RWPE1 (cell line): ENCODE measurements at regions not wholly inside any gene's neighbourhood (a gene's known extent, or its start where the extent isn't known, plus 50 kb on each side); places are given as distances from the start of the nearest gene placed in this dataset.

Experiments
- CTCF ChIA-PET: fragments of 350-600 bp; sonication (Branson Sonifier 250); formaldehyde crosslinking; extraction: SDS; loops from one replicate; lab custom pipeline; 2021; lab: Yijun Ruan, JAX
- POLR2A ChIA-PET: fragments of 400-600 bp; formaldehyde crosslinking; extraction: SDS; loops from one replicate; lab custom pipeline; 2020; ENCODE audit warnings: antibody characterized with exemption; ENCODE audit not compliant: low non-redundant PET; lab: Yijun Ruan, JAX
- DNase-seq: peaks from one replicate; pipeline ENCODE4 v3.0.0; 2012; ENCODE audit warnings: low spot score
- H3K27ac ChIP-seq: fragments of 450-650 bp; 2 replicates; pipeline ENCODE4 v1.5.1; 2017
- TF ChIP-seq, protein P1 (sequence below): fragments of 450-650 bp; conservative IDR thresholded peaks from 2 replicates; pipeline ENCODE4 v1.5.1; 2017; ENCODE audit warnings: low read depth, mild to moderate bottlenecking

DNA sequence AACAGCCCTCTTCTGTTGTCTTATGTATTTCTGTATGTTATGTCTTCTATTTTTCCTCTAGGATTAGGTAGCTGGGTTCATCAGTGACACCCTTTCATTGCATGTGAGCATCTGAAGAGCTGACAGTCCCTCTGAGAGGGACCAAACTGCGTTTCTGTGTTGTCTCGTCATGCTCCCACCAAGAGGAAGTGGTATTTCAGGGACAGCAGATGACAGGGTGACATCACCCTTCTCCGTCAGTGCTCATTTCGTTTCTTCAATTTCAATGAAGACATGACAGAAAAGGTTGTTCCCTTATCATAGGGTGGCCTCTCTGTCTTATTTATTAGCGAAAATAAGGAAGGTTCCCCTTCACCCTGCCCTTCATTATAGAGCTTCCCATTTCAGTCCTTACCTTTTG is 225.9 kb upstream of the NR4A3 start:
- TF ChIP-seq, protein P1, sequence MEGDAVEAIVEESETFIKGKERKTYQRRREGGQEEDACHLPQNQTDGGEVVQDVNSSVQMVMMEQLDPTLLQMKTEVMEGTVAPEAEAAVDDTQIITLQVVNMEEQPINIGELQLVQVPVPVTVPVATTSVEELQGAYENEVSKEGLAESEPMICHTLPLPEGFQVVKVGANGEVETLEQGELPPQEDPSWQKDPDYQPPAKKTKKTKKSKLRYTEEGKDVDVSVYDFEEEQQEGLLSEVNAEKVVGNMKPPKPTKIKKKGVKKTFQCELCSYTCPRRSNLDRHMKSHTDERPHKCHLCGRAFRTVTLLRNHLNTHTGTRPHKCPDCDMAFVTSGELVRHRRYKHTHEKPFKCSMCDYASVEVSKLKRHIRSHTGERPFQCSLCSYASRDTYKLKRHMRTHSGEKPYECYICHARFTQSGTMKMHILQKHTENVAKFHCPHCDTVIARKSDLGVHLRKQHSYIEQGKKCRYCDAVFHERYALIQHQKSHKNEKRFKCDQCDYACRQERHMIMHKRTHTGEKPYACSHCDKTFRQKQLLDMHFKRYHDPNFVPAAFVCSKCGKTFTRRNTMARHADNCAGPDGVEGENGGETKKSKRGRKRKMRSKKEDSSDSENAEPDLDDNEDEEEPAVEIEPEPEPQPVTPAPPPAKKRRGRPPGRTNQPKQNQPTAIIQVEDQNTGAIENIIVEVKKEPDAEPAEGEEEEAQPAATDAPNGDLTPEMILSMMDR: no peak
- no peak overlapping the region for H3K27ac ChIP-seq
- ChIA-PET POLR2A (no interaction called here), CTCF (no interaction called here)
- no peak for DNase-seq

DNA sequence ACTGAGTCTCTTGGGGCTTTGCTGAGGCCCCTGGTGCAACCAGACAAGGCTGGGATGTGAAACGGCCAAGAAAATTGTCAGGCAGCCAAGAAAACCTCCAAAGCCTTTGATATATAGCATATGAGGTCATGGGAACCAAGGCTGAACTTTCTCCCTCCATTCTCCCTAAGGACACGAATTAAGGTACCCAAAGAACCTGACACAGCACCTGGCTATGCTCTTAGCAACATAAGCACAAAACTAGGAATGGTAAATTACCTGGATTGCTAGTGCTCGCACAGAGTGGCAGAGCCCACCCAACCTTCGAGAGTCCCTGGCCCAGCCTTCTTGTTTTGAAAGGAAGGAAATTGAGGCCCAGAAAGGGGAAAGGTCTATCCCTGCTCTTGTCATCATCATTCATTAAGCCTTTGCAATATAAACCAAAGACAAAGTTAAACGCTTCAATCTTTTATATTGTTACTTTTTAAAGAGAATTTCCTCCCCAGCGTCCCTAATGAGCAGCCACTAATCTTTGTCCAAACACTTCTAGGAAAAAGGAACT is 220.0 kb upstream of the NR4A3 start:
- no peak for DNase-seq

GRCh38 chr9:99602854-99603253 is 218.8 kb upstream of the NR4A3 start:
- no peak for DNase-seq
- CTCF ChIA-PET: interaction anchor here (0.6 to 0.7 kb wide), 2 partner anchors 24 to 25 kb away, joined by 4 read pairs; no protein-coding TSS in a partner anchor
- POLR2A ChIA-PET: no interaction called here
- TF ChIP-seq, protein P1: no peak
- no peak overlapping the region for H3K27ac ChIP-seq

More for the DNA sequence above, 220.0 kb upstream of the NR4A3 start:
- POLR2A ChIA-PET: no interaction called here
- CTCF ChIA-PET: no interaction called here
- H3K27ac ChIP-seq: no peak overlapping the region
- TF ChIP-seq, protein P1: no peak

- CTCF ChIA-PET: interaction anchor here (0.6 to 0.8 kb wide), 2 partner anchors 226 to 1957 kb away, joined by 3 to 6 read pairs; no protein-coding TSS in a partner anchor
- TF ChIP-seq, protein P1: no peak
- no peak overlapping the region for H3K27ac ChIP-seq
- DNase-seq: no peak
- POLR2A ChIA-PET: no interaction called here
Observed at GRCh38 chr9:99605016-99605743, 216.5 kb upstream of the NR4A3 start.

- no peak overlapping the region for H3K27ac ChIP-seq
- CTCF ChIA-PET: interaction anchor here (0.6 to 0.8 kb wide), 3 partner anchors 16 to 1956 kb away, joined by 3 to 6 read pairs (median 3); no protein-coding TSS in a partner anchor
- no peak for DNase-seq
- POLR2A ChIA-PET: no interaction called here
- TF ChIP-seq, protein P1: no peak
Observed at GRCh38 chr9:99606296-99606695, 215.4 kb upstream of the NR4A3 start.

DNA sequence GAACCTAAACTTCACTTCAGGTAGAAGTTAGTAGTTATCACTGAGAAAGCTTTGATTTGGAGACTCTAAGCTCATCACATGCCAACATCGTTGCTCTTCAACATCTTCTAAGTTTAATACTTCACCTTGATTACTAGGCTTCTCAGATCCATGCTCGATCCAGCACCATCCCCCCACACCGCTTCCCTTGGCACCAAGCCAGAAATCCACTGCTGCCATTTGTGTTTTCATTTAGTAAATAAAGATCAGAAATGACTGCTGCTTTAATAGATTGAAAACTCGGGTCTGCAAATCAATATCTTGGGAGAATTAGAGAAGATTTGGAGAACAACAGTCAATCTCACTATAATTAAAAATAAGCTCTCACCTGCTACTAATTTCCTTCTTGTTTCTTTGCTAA is 214.7 kb upstream of the NR4A3 start:
- TF ChIP-seq, protein P1: no peak
- POLR2A ChIA-PET: no interaction called here
- peak; percentile 13 for DNase-seq
- no peak overlapping the region for H3K27ac ChIP-seq
- CTCF ChIA-PET: no interaction called here
